AG10803 (cell line): ENCODE measurements at regions not wholly inside any gene's neighbourhood (a gene's known extent, or its start where the extent isn't known, plus 50 kb on each side); places are given as distances from the start of the nearest gene placed in this dataset.
A peak's percentile ranks its signal among the peaks of the same experiment; 100 is the strongest.
"Not testable (repeated sequence)": the region's sequence is repeated elsewhere in the genome, so short reads cannot be mapped to it uniquely, and the experiment has no call there.

Experiments used
- DNase-seq: peaks from one replicate; pipeline ENCODE4 v3.0.0; 2010; ENCODE audit warnings: low read depth
- H3K4me3 ChIP-seq: 2 replicates; pipeline ENCODE4 v1.5.1; 2011; ENCODE audit warnings: mild to moderate bottlenecking, low read length, control low read depth
- CTCF ChIP-seq: conservative IDR thresholded peaks from 2 replicates; pipeline ENCODE4 v1.5.1; 2011; ENCODE audit warnings: mild to moderate bottlenecking, low read length, control low read depth, inconsistent platforms

GRCh38 chr2:88892207-88892606 lies 200.7 kb downstream of the RPIA start:
- TF ChIP-seq CTCF = no peak
- H3K4me3 ChIP-seq = no peak overlapping the region
- DNase-seq = no peak

GRCh38 chr2:88892788-88893187 lies 201.3 kb downstream of the RPIA start:
- no peak for DNase-seq
- no peak for TF ChIP-seq CTCF
- H3K4me3 ChIP-seq = no peak overlapping the region

- no peak for TF ChIP-seq CTCF
- no peak for DNase-seq
- H3K4me3 ChIP-seq = no peak overlapping the region
Measured at GRCh38 chr2:88896971-88897370, 205.5 kb downstream of the RPIA start.

- no peak for TF ChIP-seq CTCF
- no peak overlapping the region for H3K4me3 ChIP-seq
- DNase-seq = no peak
Measured at GRCh38 chr2:88897715-88898114, 206.2 kb downstream of the RPIA start.

GRCh38 chr2:88903749-88904353 lies 212.4 kb downstream of the RPIA start:
- DNase-seq = peak; percentile 25
- peak; percentile 81 for TF ChIP-seq CTCF
- H3K4me3 ChIP-seq = no peak overlapping the region

GRCh38 chr2:88913280-88913679 lies 221.8 kb downstream of the RPIA start:
- H3K4me3 ChIP-seq = no peak overlapping the region
- no peak for DNase-seq
- TF ChIP-seq CTCF = no peak

- peak; percentile 80 for TF ChIP-seq CTCF
- H3K4me3 ChIP-seq = no peak overlapping the region
- peak; percentile 28 for DNase-seq
Measured at GRCh38 chr2:88919087-88919738, 227.7 kb downstream of the RPIA start.

GRCh38 chr2:88920399-88920798 lies 228.9 kb downstream of the RPIA start:
- DNase-seq, H3K4me3 ChIP-seq: not testable (repeated sequence)
